ENCODE measurements at regions not wholly inside any gene's neighbourhood (a gene's known extent, or its start where the extent isn't known, plus 50 kb on each side); places are given as distances from the start of the nearest gene placed in this dataset.

GRCh38 chr1:224044420-224044819 is 69.5 kb upstream of the FBXO28 start:
- no peak for TF ChIP-seq EZH2 (IDR thresholded peaks at IDR 0.05; ENCODE audit: low read length, missing control alignments)
- no peak for TF ChIP-seq CTCF (conservative IDR thresholded peaks at IDR 0.05 in 1 of 2, IDR thresholded peaks at IDR 0.05 in 1 of 2; ENCODE audit: low read depth in 1 of 2, low read length in 2 of 2)

All from fibroblast of lung (primary cell).